Lung (tissue), 11 donors: ENCODE measurements at regions not wholly inside any gene's neighbourhood (a gene's known extent, or its start where the extent isn't known, plus 50 kb on each side); places are given as distances from the start of the nearest gene placed in this dataset.

Experiments
- ATAC-seq: fragments of 200-7000 bp; cut with Tn5 transposase; one replicate; pipeline ENCODE4 v1.9.1; 2020; ENCODE audit warnings: moderate number of reproducible peaks; ENCODE audit not compliant: insufficient read depth, low FRiP score
- DNase-seq, 3 donors: peaks; one replicate each; pipeline ENCODE4 v3.0.0-alpha.2; 2013 to 2017
- H3K27ac ChIP-seq, 2 donors: one replicate each; pipeline ENCODE4 v1.5.1; 2013; ENCODE audit warnings: mild to moderate bottlenecking in 2 of 2, moderate library complexity in 2 of 2, control low read depth in 1 of 2, inconsistent platforms in 1 of 2, low read depth in 1 of 2, low read length in 1 of 2
- H3K27me3 ChIP-seq, 3 donors: one replicate each; pipeline ENCODE4 v1.5.1; 2013; ENCODE audit warnings: low read length in 2 of 3; ENCODE audit not compliant: control insufficient read depth in 3 of 3, insufficient read depth in 3 of 3
- H3K36me3 ChIP-seq, 4 donors: one replicate each; pipeline ENCODE4 v1.5.1; 2013; ENCODE audit warnings: low read length in 4 of 4, mild to moderate bottlenecking in 1 of 4, moderate library complexity in 1 of 4; ENCODE audit not compliant: control insufficient read depth in 4 of 4, insufficient read depth in 4 of 4
- H3K4me1 ChIP-seq, 5 donors: one replicate each; pipeline ENCODE4 v1.5.1; 2013; ENCODE audit warnings: low read length in 5 of 5, mild to moderate bottlenecking in 2 of 5, moderate library complexity in 1 of 5; ENCODE audit not compliant: control insufficient read depth in 5 of 5, insufficient read depth in 5 of 5
- H3K4me3 ChIP-seq: one replicate; pipeline ENCODE4 v1.5.1; 2013; ENCODE audit warnings: mild to moderate bottlenecking, control low read depth, moderate library complexity
- H3K9ac ChIP-seq, 2 donors: one replicate each; pipeline ENCODE4 v1.5.1; 2013; ENCODE audit warnings: low read length in 2 of 2, control low read depth in 1 of 2; ENCODE audit not compliant: insufficient read depth in 1 of 2
- H3K9me3 ChIP-seq, 4 donors: one replicate each; pipeline ENCODE4 v1.5.1; 2013; ENCODE audit warnings: low read length in 3 of 4, mild to moderate bottlenecking in 1 of 4, moderate library complexity in 1 of 4; ENCODE audit not compliant: control insufficient read depth in 4 of 4, insufficient read depth in 3 of 4
- CTCF ChIP-seq: IDR thresholded peaks from 2 replicates; pipeline ENCODE4 v1.5.1; 2012; ENCODE audit warnings: mild to moderate bottlenecking; ENCODE audit errors: control extremely low read depth, extremely low read depth
- WGBS, 2 donors: extraction: QIAGEN DNeasy Blood & Tissue Kit; methylation state at CpG; one replicate each; pipeline ENCODE4 v1.1.7; 2013; 5-methylcytosine and 5-hydroxymethylcytosine counted together
- donor health status: control.
- donor health status: control.
- donor health status: Bipolar disorder and iron deficiency.
- donor health status: healthy.
- donor health status: DM: yes; HTN: yes; CAD: no.

GRCh38 chr1:238499021-238499420, 608.3 kb upstream of the ZP4 start:
- no peaks in the 10 kb centered on the region for H3K9me3 ChIP-seq
- no peak overlapping the region for H3K9ac ChIP-seq
- no peak for TF ChIP-seq CTCF
- no peak overlapping the region for H3K4me3 ChIP-seq
- DNase-seq (no peak), ATAC-seq (no peak)
- H3K36me3 ChIP-seq, result no peaks in the 10 kb centered on the region
- no peak overlapping the region for H3K27ac ChIP-seq
- H3K27me3 ChIP-seq, result no peaks in the 10 kb centered on the region
- no peaks in the 10 kb centered on the region for H3K4me1 ChIP-seq
- WGBS, 2 donors, result 77 to 95% methylated on average over 5 of the region's 5 CpGs

- DNase-seq, result no peak
- ATAC-seq, result no peak
- H3K9ac ChIP-seq, result no peak overlapping the region
- H3K9me3 ChIP-seq, result no peaks in the 10 kb centered on the region
- H3K4me3 ChIP-seq, result no peak overlapping the region
- no peak for TF ChIP-seq CTCF
- no peaks in the 10 kb centered on the region for H3K36me3 ChIP-seq
- no peak overlapping the region for H3K27ac ChIP-seq
- H3K27me3 ChIP-seq, result no peaks in the 10 kb centered on the region
- H3K4me1 ChIP-seq, result no peaks in the 10 kb centered on the region
- 85 to 89% methylated on average over 11 of the region's 11 CpGs for WGBS, 2 donors
Measured at GRCh38 chr1:238492271-238492670, 601.5 kb upstream of the ZP4 start.

GRCh38 chr1:238491265-238491664, 600.5 kb upstream of the ZP4 start:
- TF ChIP-seq CTCF, result no peak
- 92 to 95% methylated on average over 12 of the region's 12 CpGs for WGBS, 2 donors
- no peak overlapping the region for H3K9ac ChIP-seq
- H3K9me3 ChIP-seq, result no peaks in the 10 kb centered on the region
- no peak for ATAC-seq
- H3K36me3 ChIP-seq, result no peaks in the 10 kb centered on the region
- DNase-seq, result no peak
- H3K27ac ChIP-seq, result no peak overlapping the region
- H3K27me3 ChIP-seq, result no peaks in the 10 kb centered on the region
- H3K4me1 ChIP-seq, result no peaks in the 10 kb centered on the region
- H3K4me3 ChIP-seq, result no peak overlapping the region

- no peak for DNase-seq
- TF ChIP-seq CTCF, result no peak
- Histone ChIP-seq H3K4me1 (no peaks in the 10 kb centered on the region), H3K36me3 (no peaks in the 10 kb centered on the region), H3K9me3 (no peaks in the 10 kb centered on the region), H3K27me3 (no peaks in the 10 kb centered on the region), H3K27ac (no peak overlapping the region), H3K4me3 (no peak overlapping the region), H3K9ac (no peak overlapping the region)
- ATAC-seq, result no peak
- 89% methylated on average over 3 of the region's 3 CpGs for WGBS, 2 donors
Measured at GRCh38 chr1:238489006-238489405, 598.3 kb upstream of the ZP4 start.
